Mesendoderm (in vitro differentiated cells): ENCODE measurements at regions not wholly inside any gene's neighbourhood (a gene's known extent, or its start where the extent isn't known, plus 50 kb on each side); places are given as distances from the start of the nearest gene placed in this dataset.

Source experiments
- DNase-seq: peaks from one replicate; pipeline ENCODE4 v3.0.0; 2013
- H2AK5ac ChIP-seq: 2 replicates; pipeline ENCODE4 v1.6.1; 2013; ENCODE audit warnings: low read length, inconsistent platforms
- H2BK120ac ChIP-seq: 2 replicates; pipeline ENCODE4 v1.6.1; 2013; ENCODE audit warnings: low read depth, mild to moderate bottlenecking, low read length, moderate library complexity, mixed read lengths
- H2BK15ac ChIP-seq: replicated peaks from 2 replicates; pipeline ENCODE4 v1.6.1; 2013; ENCODE audit warnings: low read depth, mild to moderate bottlenecking, moderate library complexity
- H2BK5ac ChIP-seq: 2 replicates; pipeline ENCODE4 v1.6.1; 2013; ENCODE audit warnings: low read length, inconsistent platforms
- H3K18ac ChIP-seq: 2 replicates; pipeline ENCODE4 v1.6.1; 2013; ENCODE audit warnings: mild to moderate bottlenecking, low read length, mixed read lengths
- H3K23ac ChIP-seq: one replicate; pipeline ENCODE4 v1.6.1; 2013; ENCODE audit warnings: low read length
- H3K27ac ChIP-seq: 2 replicates; pipeline ENCODE4 v1.5.1; 2013; ENCODE audit warnings: low read depth, mild to moderate bottlenecking, inconsistent platforms, low read length, moderate library complexity
- H3K27me3 ChIP-seq: 2 replicates; pipeline ENCODE4 v1.6.1; 2013; ENCODE audit warnings: low read length, control low read depth, mild to moderate bottlenecking, inconsistent platforms; ENCODE audit not compliant: insufficient read depth, poor library complexity
- H3K36me3 ChIP-seq: 2 replicates; pipeline ENCODE4 v1.6.1; 2013; ENCODE audit warnings: low read length, inconsistent platforms; ENCODE audit not compliant: control insufficient read depth, insufficient read depth
- H3K4ac ChIP-seq: one replicate; pipeline ENCODE4 v1.6.1; 2013; ENCODE audit warnings: low read depth, mild to moderate bottlenecking, low read length, moderate library complexity
- H3K4me1 ChIP-seq: 2 replicates; pipeline ENCODE4 v1.6.1; 2013; ENCODE audit warnings: low read depth, low read length, inconsistent platforms; ENCODE audit not compliant: control insufficient read depth
- H3K4me2 ChIP-seq: 2 replicates; pipeline ENCODE4 v1.6.1; 2013; ENCODE audit warnings: low read length
- H3K4me3 ChIP-seq: 2 replicates; pipeline ENCODE4 v1.5.1; 2013; ENCODE audit warnings: mild to moderate bottlenecking, low read length
- H3K56ac ChIP-seq: one replicate; pipeline ENCODE4 v1.6.1; 2013; ENCODE audit warnings: low read length
- H3K79me1 ChIP-seq: 2 replicates; pipeline ENCODE4 v1.6.1; 2013; ENCODE audit warnings: low read length, inconsistent platforms
- H3K79me2 ChIP-seq: 2 replicates; pipeline ENCODE4 v1.6.1; 2013; ENCODE audit warnings: mild to moderate bottlenecking, low read length; ENCODE audit not compliant: control insufficient read depth, insufficient read depth
- H3K9ac ChIP-seq: 2 replicates; pipeline ENCODE4 v1.6.1; 2013; ENCODE audit warnings: low read length, inconsistent platforms
- H4K5ac ChIP-seq: one replicate; pipeline ENCODE4 v1.6.1; 2013; ENCODE audit warnings: low read length
- H4K8ac ChIP-seq: one replicate; pipeline ENCODE4 v1.6.1; 2013; ENCODE audit warnings: low read depth, mild to moderate bottlenecking, control low read depth, low read length, moderate library complexity
- WGBS: extraction: QIAGEN DNeasy Blood & Tissue Kit; methylation state at CpG from one replicate; pipeline ENCODE4 v1.1.7; 2013; ENCODE audit warnings: low lambda C conversion rate, missing lambda C conversion rate; ENCODE audit not compliant: insufficient coverage; ENCODE audit errors: extremely low coverage; 5-methylcytosine and 5-hydroxymethylcytosine counted together

DNA sequence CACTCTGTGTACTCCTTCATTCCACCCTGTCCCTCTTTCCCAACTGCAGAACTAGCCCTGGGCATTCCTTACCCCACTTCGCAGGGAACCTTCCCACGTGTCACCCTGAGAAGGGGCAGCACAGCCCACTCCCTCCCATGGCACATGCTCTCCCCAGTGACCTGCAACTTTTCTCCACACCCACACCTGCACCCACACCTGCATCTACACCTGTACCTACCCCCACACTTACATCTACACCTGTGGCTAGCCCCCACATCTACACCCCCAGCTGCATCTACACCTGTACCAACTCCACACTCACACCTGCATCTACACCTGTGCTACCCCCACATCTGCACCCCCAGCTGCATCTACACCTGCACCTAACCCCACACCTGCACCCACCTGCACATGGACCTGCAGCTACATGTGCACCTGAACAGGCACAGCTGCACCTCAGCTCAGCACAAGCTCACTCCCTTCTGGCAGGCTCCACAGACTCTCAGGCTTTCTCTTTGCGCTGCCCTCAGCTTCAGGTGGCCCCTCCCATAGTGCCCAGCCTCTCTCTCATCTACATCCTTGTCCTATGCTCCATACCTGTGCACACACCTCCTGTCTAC lies 234.1 kb downstream of the TUBA3C start:
- Histone ChIP-seq H2BK15ac (no peak overlapping the region), H4K5ac (no peak overlapping the region), H3K4me2 (no peak overlapping the region), H3K18ac (no peak overlapping the region), H3K4me3 (no peak overlapping the region), H3K79me1 (no peaks in the 10 kb centered on the region), H3K56ac (no peak overlapping the region), H3K27me3 (no peaks in the 10 kb centered on the region), H3K4ac (no peak overlapping the region), H3K4me1 (no peaks in the 10 kb centered on the region), H3K23ac (no peak overlapping the region), H2AK5ac (no peak overlapping the region), H3K27ac (no peak overlapping the region), H3K79me2 (no peaks in the 10 kb centered on the region), H2BK120ac (no peak overlapping the region), H2BK5ac (no peak overlapping the region), H4K8ac (no peak overlapping the region), H3K36me3 (no peaks in the 10 kb centered on the region), H3K9ac (no peak overlapping the region)
- WGBS = no CpG with 5 or more reads among the region's 3 CpGs
- no peak for DNase-seq

DNA sequence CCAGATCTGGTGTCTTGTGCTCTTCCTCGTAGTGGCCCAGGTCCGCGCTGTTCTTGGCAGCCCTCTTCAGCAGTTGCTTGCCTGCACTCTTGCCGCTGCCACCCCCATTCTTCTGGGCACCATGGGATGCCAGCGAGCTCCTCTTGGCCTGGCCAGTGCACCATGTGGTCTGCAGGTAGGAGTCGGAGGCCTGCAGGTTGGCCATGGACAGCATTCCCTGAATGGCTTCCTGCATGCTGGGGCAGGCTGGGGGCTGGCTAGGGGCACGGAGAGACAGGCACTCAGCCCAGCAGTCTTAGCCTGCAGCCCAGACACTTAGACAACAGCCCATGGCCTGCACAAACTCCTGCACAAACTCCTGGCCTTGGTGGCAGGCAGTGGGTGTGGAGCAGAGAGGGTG lies 234.9 kb downstream of the TUBA3C start:
- H3K4ac ChIP-seq = no peak overlapping the region
- no peaks in the 10 kb centered on the region for H3K4me1 ChIP-seq
- no CpG with 5 or more reads among the region's 7 CpGs for WGBS
- H3K27me3 ChIP-seq = no peaks in the 10 kb centered on the region
- H3K27ac ChIP-seq = no peak overlapping the region
- no peak overlapping the region for H2BK120ac ChIP-seq
- no peak overlapping the region for H2AK5ac ChIP-seq
- H3K4me3 ChIP-seq = no peak overlapping the region
- H3K79me2 ChIP-seq = no peaks in the 10 kb centered on the region
- H3K9ac ChIP-seq = no peak overlapping the region
- H3K18ac ChIP-seq = no peak overlapping the region
- no peak overlapping the region for H3K4me2 ChIP-seq
- no peak overlapping the region for H2BK15ac ChIP-seq
- no peaks in the 10 kb centered on the region for H3K36me3 ChIP-seq
- DNase-seq = no peak
- no peak overlapping the region for H4K8ac ChIP-seq
- no peaks in the 10 kb centered on the region for H3K79me1 ChIP-seq
- H3K56ac ChIP-seq = no peak overlapping the region
- no peak overlapping the region for H4K5ac ChIP-seq
- no peak overlapping the region for H3K23ac ChIP-seq
- no peak overlapping the region for H2BK5ac ChIP-seq

DNA sequence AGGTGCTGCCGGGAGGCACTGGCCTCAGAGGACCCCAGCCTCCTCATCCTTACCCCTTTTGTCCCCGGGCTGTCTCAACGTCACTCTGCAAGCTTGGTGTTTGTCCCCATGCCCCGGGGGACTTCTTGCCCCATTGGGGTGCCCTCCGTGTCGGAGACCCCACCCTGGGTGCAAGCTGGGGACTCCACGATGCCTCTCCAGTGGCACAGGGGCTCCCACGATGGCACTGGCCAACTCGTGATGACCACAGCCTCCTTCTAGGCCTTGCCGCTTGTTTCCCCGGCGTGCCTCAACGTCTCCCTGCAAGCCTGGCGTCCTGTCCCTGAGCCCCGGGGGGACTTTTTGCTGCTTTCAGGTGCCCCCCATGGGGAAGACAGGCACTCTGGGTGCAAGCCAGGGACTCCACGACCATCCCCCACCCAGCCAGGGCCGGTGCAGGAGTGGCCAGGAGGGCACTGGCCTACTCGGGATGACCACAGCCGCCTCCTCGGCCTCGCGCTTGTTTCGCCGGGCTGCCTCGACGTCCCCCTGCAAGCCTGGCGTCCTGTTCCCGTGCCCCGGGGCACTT lies 237.0 kb downstream of the TUBA3C start:
- no peaks in the 10 kb centered on the region for H3K79me2 ChIP-seq
- no peaks in the 10 kb centered on the region for H3K4me1 ChIP-seq
- no peak overlapping the region for H3K18ac ChIP-seq
- no CpG with 5 or more reads among the region's 29 CpGs for WGBS
- no peak overlapping the region for H3K23ac ChIP-seq
- no peak overlapping the region for H2BK120ac ChIP-seq
- H3K4me2 ChIP-seq = no peak overlapping the region
- H3K56ac ChIP-seq = no peak overlapping the region
- no peaks in the 10 kb centered on the region for H3K27me3 ChIP-seq
- H3K27ac ChIP-seq = no peak overlapping the region
- no peak overlapping the region for H4K5ac ChIP-seq
- no peak for DNase-seq
- H2AK5ac ChIP-seq = no peak overlapping the region
- no peak overlapping the region for H3K9ac ChIP-seq
- no peak overlapping the region for H4K8ac ChIP-seq
- no peak overlapping the region for H2BK5ac ChIP-seq
- no peak overlapping the region for H2BK15ac ChIP-seq
- no peaks in the 10 kb centered on the region for H3K36me3 ChIP-seq
- no peak overlapping the region for H3K4me3 ChIP-seq
- no peaks in the 10 kb centered on the region for H3K79me1 ChIP-seq
- H3K4ac ChIP-seq = no peak overlapping the region

- Histone ChIP-seq H3K36me3 (no peaks in the 10 kb centered on the region), H2AK5ac (no peak overlapping the region), H3K4me3 (no peak overlapping the region), H2BK5ac (no peak overlapping the region), H3K79me1 (no peaks in the 10 kb centered on the region), H3K27ac (no peak overlapping the region), H3K4me1 (no peaks in the 10 kb centered on the region), H3K79me2 (no peaks in the 10 kb centered on the region), H2BK15ac (no peak overlapping the region), H3K4me2 (no peak overlapping the region), H3K9ac (no peak overlapping the region), H4K5ac (no peak overlapping the region), H3K23ac (no peak overlapping the region), H3K56ac (no peak overlapping the region), H3K18ac (no peak overlapping the region), H3K27me3 (no peaks in the 10 kb centered on the region), H3K4ac (no peak overlapping the region), H4K8ac (no peak overlapping the region), H2BK120ac (no peak overlapping the region)
- no peak for DNase-seq
- no CpG with 5 or more reads among the region's 47 CpGs for WGBS
Observed at GRCh38 chr13:18943721-18944391, 237.8 kb downstream of the TUBA3C start.

GRCh38 chr13:18943273-18943672 lies 238.4 kb downstream of the TUBA3C start:
- no peaks in the 10 kb centered on the region for H3K79me1 ChIP-seq
- no peak overlapping the region for H3K56ac ChIP-seq
- H3K4me2 ChIP-seq = no peak overlapping the region
- no peak for DNase-seq
- no peak overlapping the region for H2AK5ac ChIP-seq
- no peak overlapping the region for H3K4ac ChIP-seq
- H2BK15ac ChIP-seq = no peak overlapping the region
- H4K8ac ChIP-seq = no peak overlapping the region
- H3K23ac ChIP-seq = no peak overlapping the region
- H3K4me1 ChIP-seq = no peaks in the 10 kb centered on the region
- H3K79me2 ChIP-seq = no peaks in the 10 kb centered on the region
- no peak overlapping the region for H3K18ac ChIP-seq
- H2BK5ac ChIP-seq = no peak overlapping the region
- no peak overlapping the region for H3K27ac ChIP-seq
- no peak overlapping the region for H3K9ac ChIP-seq
- no peaks in the 10 kb centered on the region for H3K36me3 ChIP-seq
- no peak overlapping the region for H4K5ac ChIP-seq
- no peak overlapping the region for H3K4me3 ChIP-seq
- no peak overlapping the region for H2BK120ac ChIP-seq
- no CpG with 5 or more reads among the region's 22 CpGs for WGBS
- no peaks in the 10 kb centered on the region for H3K27me3 ChIP-seq
